Esophagus squamous epithelium (tissue), 4 donors: ENCODE measurements at regions not wholly inside any gene's neighbourhood (a gene's known extent, or its start where the extent isn't known, plus 50 kb on each side); places are given as distances from the start of the nearest gene placed in this dataset.

Source experiments
- CTCF ChIP-seq, 6 experiments: fragments of 450-650 bp in 4 of 6; fragments of 200-600 bp in 2 of 6; sonication (generic) in 2 of 6; IDR thresholded peaks; one replicate each; pipeline ENCODE4 v1.5.1; 2016 to 2019; ENCODE audit warnings: antibody characterized with exemption in 6 of 6, mild to moderate bottlenecking in 4 of 6, moderate library complexity in 4 of 6
- POLR2A ChIP-seq, 4 donors: fragments of 450-650 bp; IDR thresholded peaks; one replicate each; pipeline ENCODE4 v1.6.1; 2017; ENCODE audit warnings: antibody characterized with exemption in 4 of 4, mild to moderate bottlenecking in 4 of 4, moderate library complexity in 3 of 4

GRCh38 chr10:105656856-105657255 is 1015.8 kb downstream of the SORCS3 start:
- TF ChIP-seq CTCF (IDR thresholded peaks at IDR 0.05) (no peak), POLR2A (IDR thresholded peaks at IDR 0.05) (no peak)
